ENCODE measurements at regions not wholly inside any gene's neighbourhood (a gene's known extent, or its start where the extent isn't known, plus 50 kb on each side); places are given as distances from the start of the nearest gene placed in this dataset.

- DNase-seq: no peak
Measured at GRCh38 chr21:16239659-16240265, 510.0 kb downstream of the USP25 start.

DNA sequence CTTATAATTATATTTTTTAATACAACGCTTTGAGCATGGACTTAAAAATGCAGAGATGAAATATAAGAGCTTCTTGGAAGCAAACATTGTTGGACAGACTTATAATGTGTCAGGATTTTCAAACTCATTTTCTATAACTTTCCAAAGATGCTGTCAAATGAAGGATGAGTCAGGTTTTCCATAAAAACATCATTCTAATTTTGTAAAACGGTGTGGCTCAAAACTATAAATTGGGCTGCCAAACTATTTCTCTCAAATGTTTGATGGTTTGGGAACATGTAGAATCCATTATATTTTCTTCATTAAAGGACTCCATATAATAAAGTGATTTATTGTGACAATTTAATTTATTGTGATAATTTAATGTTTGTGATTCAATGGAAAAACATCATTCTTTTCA, 511.2 kb downstream of the USP25 start:
- DNase-seq: peak; percentile 31

- DNase-seq: no peak
Measured at GRCh38 chr21:16241479-16241963, 511.7 kb downstream of the USP25 start.

GRCh38 chr21:16243396-16243795, 513.6 kb downstream of the USP25 start:
- no peak for DNase-seq

- no peak for DNase-seq
Measured at GRCh38 chr21:16248705-16249104, 518.9 kb downstream of the USP25 start.

DNA sequence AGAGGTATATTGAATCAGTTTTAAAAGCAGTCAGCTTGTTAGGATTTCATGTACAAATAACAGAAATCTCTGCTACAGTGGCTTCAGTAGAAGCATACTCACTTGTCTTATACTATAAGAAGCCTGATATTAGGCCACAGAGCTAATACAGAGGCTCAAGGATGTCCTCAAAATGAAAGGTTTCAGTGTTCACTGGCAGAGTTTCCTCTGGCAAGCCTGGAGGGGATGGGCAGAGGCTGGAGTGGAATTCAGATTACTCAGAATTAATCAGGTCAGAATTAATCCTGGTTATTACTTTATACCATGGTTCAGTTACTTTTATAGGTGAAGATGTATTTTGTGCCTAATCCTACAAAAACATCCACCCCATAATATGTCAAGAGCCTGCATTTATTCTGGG, 520.5 kb downstream of the USP25 start:
- DNase-seq: no peak

GRCh38 chr21:16258844-16259611, 529.2 kb downstream of the USP25 start:
- DNase-seq: no peak

DNA sequence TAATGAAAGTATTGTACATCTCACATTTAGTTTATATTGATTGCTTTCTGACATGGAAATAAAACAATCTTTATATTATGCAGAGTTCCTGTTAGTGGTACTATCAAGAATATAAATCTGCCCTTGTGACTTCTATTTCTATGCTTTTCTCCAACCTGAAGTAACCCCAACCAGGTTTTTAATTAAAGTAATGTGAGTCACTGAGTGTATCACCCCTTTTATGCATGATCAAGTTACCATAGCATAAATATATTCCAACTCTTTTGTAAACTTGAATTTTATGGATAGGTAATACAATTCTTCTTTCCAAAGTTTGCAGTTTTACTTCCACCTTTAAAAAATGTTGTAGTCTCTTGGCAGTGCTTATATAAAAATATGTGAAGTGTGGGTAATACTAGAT, 532.3 kb downstream of the USP25 start:
- no peak for DNase-seq

- DNase-seq: no peak
Measured at GRCh38 chr21:16264319-16264718, 534.5 kb downstream of the USP25 start.

DNA sequence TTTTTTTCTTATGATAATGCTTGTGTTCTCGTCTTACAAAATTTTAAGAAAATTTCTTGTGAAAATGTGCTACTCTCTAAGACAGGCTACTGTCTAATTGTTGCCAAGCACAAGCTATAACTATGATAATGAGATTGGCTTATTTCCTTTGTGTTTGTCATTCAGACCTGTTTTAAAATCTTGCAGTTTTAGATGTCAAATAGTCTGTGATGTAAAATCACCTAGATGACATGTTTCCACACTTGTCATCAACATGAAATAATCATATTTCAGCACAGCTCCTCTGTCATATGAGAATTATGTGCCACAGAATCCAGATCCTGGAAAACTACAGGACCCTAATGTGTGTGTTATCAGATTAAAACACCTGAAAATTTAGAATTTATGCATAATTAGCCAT, 539.7 kb downstream of the USP25 start:
- DNase-seq: no peak

DNA sequence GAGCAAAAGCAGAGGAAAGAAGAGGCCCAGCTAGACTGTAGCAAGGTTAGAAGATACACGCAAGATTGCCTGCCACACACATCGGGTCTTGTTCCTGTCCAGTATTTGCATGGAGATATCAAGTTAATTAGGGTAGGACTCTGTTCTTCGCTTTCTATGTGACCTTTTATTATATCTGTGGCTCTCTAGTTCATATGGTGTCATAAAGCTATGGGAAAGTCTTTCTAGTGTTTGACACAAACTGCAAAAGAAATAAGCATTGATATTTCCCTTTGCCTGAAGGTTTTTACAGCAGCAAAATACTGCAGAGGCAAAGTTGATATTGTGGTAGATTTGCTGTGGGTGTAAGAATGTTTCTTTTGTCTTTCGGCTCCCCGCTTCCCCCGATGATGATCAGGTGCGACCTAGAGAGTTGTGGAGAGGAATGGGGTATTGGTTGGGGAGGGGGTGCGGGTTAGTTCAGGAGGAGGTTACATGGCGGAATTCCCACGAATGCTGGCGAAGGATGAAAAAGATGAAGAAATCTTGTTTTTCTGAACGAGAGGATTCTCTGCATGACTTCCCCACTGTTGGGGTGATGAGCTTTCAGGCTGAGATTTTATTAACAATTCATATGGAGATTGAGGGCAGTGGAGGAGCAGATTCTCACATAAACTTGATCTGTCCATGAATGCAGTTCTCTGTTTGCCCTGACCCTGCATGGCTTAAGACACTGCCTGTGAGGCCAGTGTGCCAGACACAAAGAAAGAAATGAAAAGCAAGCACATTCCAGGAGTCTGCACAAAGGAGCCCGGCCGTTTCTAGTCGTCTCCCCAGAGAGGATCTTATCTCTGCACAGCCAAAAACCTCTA, 550.2 kb downstream of the USP25 start:
- DNase-seq: no peak

- no peak for DNase-seq
Measured at GRCh38 chr21:16280686-16281091, 550.9 kb downstream of the USP25 start.

GRCh38 chr21:16283516-16283915, 553.7 kb downstream of the USP25 start:
- no peak for DNase-seq

DNA sequence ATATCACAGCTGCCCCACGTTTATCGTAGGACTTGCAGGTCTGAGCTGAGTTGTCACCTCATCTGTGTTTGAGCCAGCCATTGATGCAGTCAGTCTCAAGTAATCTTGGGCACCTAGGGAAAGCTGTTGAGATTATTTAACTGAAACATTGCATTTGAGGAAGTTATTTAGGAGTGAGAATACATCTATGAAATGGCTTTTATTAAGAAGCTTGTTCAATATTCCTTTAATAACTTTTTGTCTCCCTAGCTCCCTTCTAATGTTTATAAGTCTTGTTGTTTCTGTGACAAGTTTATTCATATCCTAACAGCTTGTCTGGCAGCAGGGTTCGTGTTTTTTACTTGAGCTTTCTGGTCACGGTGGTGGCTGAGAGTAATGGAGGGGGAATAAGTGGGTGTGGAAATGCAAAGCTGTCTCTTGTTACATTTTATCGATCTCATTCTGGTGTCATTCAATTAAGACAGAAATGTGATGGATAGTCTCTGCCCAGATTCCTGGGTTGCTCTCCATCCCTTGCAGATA, 555.9 kb downstream of the USP25 start:
- DNase-seq: no peak

DNA sequence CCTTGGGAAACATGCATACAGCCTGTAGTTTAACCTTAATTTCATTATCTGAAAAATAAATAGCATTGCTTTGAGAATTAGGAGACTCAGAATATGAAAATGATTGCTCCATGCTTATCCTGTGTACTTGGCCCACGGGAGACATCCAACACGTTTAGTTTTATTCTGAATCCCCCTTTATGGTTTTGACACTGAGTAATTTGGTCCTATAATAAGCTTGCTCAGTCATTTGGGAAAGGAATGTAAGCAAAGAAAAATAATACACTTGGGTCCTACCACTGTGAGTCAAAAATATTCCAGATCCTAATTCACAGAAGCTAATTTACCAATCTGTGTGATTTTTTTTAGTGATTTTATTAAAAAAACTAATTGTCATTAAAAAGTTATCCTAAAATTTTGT, 557.3 kb downstream of the USP25 start:
- no peak for DNase-seq

- DNase-seq: no peak
Measured at GRCh38 chr21:16291296-16291695, 561.5 kb downstream of the USP25 start.

GRCh38 chr21:16294128-16294527, 564.3 kb downstream of the USP25 start:
- no peak for DNase-seq

GRCh38 chr21:16302851-16303282, 573.1 kb downstream of the USP25 start:
- DNase-seq: no peak

DNA sequence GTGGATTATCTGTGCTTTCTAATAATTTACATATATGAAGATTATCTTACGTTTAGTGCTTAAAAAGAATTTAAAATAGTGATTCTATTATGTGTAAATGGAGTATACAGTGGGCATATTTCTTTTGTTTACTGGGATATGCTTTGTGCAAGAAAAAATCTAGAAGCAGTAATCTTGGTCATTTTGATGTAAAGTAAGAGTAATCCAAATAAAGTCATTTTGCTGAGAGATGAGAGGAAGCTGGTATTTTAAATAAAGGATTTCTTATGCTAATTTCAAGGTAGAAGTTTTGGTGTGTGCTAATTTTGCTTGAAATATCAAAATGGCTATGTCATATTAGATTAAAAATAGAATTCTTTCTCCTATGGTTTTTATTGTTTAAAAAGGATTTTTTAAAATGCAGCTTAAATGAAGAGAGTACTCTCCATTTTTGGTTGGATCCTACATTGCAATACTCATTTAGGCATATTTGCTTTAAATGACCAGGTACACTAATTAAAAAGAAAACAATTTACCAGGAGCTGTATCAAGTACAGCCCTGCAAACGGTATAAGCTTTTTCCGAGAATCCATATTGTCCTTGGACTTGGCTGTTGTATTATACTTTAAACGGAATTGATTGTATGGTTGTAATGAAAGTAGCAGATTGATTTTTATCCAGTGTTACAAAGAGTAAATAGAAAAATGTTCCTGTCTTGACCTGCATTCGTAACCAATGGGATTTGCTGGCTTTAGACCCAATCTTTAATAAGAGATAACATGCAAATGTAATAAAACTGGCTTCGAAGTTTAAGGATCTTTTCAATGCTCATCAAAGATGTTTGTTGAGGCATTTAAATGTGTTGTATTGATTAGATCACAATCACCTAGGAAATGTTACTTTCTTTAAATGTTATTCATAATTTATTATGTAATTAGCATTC, 574.7 kb downstream of the USP25 start:
- DNase-seq: no peak

DNA sequence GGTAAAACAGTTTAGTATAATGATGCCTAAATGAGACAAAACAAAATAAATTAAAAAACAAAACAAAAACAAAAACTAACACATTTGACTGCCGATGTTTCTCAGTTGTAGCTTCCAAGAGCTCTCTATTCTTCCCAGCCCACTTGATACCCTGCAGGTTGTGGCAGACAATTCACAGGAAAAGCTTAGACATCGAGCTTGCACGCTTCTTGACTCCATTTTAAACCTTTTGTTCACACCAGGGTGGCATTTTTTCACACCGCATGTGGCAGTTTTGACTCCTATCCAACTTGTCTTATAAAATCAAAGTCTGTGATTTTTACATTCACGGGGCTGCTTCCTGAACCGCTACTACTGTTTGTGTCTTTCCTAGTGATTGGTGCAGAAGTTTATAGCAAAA, 575.9 kb downstream of the USP25 start:
- no peak for DNase-seq

DNA sequence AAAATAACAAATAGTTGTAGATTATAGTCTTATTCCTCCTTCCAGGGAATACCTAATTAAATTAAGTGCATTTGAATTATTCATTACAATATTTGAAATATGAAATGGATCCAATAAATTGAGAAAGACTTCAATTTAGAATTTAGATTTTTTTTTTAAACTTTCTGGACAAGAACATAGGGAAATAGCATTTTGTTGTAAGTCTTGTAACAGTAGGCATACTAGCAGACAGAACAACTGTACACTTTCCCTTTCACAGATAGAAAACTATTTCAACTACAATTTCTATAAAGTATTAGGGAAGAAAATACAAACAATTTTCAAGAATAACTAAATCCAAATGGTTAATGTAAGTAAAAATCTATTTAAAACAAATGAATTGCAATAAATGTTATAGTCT, 577.5 kb downstream of the USP25 start:
- no peak for DNase-seq

GRCh38 chr21:16308269-16308668, 578.5 kb downstream of the USP25 start:
- no peak for DNase-seq

All from skin of body (tissue), 1 donor.